HT1080 (cell line): ENCODE measurements at regions not wholly inside any gene's neighbourhood (a gene's known extent, or its start where the extent isn't known, plus 50 kb on each side); places are given as distances from the start of the nearest gene placed in this dataset.
"Not testable (repeated sequence)": the region's sequence is repeated elsewhere in the genome, so short reads cannot be mapped to it uniquely, and the experiment has no call there.

Experiments
- DNase-seq: peaks from one replicate; pipeline ENCODE4 v3.0.0-alpha.2; 2015; ENCODE audit warnings: low read depth

DNA sequence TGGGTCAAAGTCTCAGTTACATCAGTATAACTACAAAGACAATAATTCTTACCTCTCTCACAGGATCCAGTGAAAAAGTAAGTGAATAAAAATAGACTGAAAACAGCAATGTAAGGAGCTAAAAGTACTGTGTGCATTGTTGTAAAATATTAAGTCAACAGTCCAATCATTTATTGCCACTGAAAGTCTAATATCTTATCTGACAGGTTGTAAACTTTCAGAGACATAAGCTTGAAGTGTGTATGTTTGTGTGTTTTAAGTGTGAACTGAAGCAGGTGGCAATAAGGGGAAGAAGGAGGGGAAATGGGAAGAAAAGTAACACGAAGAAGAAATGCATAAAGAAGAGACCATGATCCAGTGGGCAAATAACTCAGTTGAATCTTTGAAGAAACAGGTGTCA lies 229.7 kb upstream of the TAS2R1 start:
- DNase-seq: no peak

DNA sequence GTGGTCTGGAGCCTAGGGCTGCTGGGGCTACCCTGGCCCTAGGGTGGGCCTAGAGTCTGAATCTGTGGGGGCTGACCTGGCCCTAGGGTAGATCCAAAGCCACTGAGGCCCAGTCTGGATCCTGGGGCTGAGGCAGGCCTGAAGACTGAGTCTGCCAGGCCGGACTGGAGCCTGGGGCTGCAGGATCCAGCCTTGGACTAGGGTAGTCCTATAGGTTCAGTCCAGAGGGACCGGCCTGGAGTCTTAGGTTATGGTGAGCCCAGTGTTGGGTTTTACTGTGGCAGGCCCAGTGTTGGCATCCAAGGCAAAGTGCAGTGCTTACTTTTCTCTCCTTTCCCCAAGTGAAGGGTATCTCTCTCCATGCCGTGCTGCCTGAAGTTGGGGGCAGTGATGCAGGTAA lies 227.9 kb upstream of the TAS2R1 start:
- no peak for DNase-seq

DNA sequence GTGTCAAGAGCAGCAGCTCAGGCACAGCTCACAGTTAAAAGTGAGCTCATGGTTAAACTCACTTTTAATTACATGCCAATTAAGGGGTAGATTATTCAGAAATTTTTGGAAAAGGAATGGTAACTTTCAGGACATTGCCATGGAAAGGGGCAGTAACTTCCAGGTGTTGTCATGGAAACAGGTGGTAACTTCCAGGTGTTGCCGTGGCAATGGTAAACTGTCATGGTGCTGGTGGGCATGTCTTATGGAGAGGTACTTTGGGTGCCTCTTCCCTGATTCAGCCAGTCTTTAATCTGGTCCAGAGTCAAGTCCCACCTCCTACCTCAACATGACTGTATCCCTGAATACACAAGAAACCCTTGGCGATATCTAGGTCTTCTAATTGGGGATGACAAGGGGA lies 223.2 kb upstream of the TAS2R1 start:
- no peak for DNase-seq

DNA sequence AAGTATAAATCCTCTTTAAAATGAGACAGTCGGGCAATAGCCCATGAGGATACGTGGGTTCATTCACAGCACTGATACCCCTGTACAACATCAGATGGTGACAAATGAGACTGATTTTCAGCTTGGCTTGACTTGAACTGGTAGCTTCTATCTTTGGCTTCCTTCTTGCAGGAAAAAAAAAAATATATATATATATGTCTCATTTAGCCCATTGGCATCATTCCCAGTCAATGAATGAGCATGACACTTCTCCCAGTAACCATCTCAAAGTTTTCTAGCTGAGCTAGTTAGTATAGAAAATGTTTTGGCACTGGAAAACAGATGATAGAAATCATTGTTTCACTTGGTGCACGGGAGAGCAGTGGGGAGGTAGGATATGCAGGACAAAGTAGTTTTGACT lies 222.5 kb upstream of the TAS2R1 start:
- DNase-seq: no peak

DNA sequence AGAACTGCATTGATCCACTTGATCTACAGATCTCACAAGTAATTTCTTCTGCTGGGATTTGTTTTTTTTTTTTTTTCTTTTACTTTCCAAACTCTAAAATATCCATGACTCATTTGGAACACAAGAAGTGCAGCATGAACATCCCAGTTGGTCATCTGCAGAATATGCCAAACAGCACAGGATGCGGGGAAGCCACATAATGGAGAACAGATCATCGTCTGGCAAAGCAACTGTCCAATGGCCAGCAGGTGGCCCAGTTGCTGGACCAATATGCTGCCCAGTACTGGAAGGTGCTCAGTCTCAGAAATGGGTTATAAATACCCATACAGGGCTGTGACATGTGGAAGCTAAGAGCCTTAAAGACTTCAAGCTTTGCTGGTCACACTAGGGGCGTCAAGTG lies 221.3 kb upstream of the TAS2R1 start:
- DNase-seq: peak; percentile 91

DNA sequence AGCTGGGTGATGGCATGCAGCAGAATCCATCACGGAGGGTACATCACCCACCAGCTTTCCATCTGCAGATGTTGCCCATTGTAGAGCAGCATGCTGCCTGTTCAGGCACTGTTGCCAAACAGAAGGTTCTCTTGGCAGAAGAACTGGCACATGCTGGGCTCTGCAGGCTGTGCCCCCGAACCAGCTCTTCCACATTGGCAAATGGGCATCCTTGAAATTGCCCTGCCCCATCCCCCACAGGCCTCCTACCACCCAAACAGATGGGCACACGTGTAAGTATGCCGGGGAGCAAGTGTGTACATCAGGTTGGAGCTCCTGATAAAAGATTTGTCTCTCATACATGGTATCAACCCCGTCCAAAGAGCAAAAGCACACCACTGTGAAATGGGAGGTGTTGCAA lies 220.3 kb upstream of the TAS2R1 start:
- no peak for DNase-seq

DNA sequence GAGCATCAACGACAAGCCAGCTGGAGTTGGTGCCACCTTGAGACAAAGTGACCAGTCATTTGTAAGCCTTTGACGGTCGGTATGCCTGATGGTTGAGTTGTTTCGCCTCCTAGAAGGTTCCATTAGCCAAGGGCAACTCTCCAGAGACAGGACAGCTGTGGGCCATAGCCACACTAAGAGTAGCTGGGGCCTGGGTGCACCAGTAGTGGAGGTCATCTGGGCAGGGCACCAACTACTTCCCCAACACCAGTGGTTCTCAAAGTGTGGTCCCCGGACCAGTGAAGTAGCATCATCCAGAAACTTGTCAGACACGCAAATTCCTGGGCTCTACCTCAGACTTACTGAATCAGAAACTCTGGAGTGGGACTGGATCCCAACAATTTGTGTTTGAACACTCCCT lies 217.5 kb upstream of the TAS2R1 start:
- DNase-seq: no peak

DNA sequence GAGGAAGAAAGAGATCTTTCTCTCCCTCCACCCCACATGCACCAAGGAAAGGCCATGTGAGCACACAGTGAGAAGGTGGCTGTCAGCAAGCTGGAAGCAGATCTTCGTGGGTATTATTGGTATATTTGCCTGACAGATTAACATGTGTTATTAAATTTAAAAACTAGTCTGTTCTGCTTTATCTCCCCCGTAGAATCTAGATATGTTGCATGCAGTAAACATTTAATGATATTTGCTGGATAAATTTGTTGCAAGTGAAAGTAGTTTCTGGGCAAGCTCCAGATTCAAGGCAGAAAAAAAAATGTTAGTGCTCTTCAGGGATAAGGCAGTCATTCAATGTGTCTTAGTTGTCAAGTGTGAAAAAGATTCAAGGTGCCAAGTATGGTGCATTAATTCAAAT lies 215.0 kb upstream of the TAS2R1 start:
- no peak for DNase-seq

DNA sequence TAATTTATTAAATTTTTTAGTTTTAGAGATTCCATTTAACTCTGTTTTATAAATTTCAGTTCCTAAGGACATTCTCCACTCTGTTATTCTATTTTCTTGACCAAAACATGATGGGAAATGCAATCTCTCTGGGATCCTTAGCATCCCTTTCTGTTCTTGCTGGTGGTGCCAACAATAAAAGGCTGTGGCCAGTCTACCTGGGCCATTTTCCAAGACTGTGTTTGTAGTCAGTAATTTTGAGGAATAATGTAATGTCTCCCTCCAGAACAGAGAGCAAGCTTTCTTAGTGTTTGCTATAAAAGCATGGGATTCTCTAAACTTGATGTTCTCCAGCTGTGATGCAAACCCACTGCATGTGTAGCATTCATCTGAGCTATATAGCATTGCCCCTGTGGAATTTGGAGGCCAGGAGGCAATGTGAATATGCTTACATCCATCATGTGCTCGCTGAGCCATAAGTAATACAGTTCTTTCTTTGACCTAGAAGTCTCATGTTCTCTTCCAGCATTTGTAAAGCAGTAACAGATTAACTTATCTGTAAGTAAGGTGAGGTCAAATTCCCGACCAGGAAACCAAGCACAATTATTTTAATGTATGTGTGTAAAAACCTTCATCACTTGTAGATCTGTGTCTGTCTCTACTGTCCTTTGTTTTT lies 211.5 kb upstream of the TAS2R1 start:
- no peak for DNase-seq

DNA sequence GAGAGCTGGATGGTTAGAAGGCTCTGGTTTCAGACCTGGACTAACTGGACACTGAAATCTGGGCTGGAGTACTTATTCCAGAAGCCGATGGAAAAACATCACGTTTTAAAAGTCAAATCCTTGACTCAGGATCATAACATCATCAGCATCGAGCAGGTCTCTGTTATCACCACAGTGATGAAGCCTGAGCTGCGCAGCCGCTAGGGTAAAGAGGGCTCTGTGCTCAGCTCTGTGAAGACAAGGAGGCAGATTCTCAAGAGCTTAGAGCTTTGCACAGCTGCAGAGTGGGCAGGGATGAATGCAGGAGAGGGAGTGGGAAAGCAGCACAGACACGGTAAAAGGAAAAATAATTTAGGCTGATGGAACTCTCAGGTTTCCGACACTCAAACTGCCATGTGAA lies 208.8 kb upstream of the TAS2R1 start:
- no peak for DNase-seq

DNA sequence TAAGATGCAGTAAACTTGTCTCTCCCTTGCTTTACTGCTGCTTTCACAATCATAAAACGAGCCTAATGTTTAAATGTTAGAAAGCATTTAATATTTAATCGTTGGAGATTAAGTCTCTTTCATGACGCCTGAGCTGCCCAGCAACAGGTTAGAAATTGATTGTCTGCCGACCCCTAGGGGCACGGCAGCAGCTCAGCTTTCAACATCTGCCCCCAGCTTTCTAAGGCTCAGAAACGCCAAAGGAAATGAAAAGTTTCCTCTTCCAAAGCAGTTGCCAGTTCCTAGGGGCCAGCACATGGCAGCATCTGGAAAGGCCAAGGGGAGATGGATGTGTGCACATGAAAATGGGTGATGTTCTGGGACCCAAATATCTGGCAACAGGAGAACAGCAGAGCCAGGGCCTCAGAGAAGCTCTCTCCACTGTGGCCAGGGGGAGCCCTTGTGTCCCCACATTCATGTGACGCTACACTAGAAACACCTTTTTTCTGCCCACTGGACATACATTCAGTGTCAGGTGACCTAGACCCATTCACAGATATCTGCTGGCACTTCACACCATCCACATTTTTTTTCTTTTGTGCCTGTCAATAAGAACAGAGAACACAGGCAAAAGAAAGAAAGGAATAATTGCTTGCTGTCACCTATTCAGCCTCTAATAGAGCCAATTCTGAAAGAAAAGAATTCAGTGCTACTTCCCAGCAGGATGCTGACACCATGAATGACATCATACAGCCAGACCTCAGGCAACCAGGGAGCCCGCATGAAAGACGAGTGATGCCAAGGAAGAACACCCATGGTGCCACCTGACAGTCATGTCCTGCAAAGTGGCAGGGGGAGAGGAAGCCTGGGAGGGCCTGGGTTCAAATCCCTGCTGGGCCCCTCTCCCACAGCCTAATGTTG lies 205.0 kb upstream of the TAS2R1 start:
- DNase-seq: no peak

DNA sequence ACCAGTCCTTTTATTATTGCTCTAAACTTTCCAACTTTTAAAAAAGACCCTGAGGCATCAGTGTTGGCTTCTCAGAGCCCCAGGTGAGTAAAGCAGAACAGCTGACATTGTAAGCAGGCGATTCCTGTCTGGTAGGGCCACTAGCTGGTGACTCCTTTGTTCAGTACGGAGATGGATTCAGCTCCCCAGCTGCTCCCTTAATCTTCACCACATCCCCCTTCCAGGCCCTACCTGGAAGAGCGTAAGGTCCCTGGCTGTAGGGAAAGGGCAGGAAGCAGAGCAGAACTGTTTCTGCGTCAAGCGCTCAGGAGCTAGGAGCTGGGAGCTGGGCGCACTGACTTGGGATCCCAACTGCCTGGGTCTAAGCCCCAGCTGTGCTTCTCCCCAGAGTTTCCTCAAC lies 203.7 kb upstream of the TAS2R1 start:
- DNase-seq: no peak

DNA sequence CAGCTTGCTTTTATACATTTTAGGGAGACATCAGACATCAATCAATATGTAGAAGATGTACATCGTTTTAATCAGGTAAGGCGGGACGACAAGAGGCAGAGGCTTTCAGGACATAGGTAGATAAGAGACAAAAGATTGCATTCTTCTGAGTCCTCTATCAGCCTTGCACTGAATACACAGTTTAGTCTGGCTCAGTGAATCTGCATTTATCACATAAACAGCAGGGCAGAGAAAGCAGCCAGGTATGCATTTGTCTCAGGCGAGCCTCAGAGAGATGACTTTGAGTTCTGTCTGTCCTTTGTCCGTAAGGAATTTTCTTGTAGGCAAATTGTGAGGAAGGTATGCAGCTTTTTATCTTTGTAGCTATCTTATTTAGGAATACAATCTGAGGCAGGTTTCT lies 202.8 kb upstream of the TAS2R1 start:
- DNase-seq: no peak

DNA sequence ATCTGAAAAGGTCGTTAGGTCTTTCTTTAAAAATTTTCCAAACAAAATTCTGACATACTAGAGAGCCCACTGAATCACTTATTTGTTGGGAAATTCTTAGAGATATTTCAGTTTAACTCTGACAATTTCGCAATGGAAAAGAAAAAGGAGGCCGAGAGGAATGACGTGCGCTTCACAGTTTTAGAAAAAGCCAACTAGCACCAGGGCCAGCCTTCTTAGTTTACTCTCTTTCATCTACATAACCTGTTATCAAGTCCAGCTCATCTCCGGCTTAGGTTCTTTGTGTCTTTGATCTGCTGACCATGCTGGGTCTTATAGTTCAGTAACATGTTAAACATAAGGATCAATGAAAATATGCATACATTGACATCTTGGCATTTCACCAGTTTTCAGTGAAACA lies 201.7 kb upstream of the TAS2R1 start:
- no peak for DNase-seq

DNA sequence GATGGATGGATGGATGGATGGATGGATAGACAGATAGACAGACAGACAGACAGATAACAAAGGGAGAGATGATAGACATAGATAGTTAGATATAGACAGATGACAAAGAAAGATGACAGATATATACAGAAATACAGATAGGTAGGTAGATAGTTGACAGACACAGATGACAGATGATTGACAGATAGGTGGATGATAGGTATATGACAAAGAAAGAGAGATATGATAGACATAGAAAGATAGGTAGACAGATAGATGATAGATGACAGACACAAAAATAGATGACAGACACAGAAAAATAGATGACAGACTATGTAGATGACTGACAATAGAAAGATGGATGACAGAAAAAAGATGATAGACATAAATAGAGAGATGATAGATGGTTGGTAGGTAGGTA lies 200.0 kb upstream of the TAS2R1 start:
- DNase-seq: no peak

DNA sequence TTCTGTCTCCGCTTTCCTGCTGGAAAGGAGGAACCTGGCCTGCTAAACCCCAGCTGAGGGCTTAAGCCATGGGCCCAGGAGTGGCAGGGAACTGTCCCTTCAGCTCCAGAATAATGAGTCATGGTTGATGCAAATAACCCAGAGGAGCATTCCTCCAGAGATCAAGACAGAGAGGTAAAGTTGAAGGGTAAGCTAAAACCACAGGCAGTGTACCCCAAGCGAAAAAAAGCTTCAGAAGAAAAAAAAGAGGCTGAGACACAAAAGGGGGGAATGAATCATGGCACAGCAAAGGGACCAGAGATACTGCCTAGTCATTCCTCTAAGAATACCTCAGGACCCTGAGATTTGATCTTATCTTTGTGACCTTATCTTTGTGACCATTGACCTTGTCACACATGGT lies 199.5 kb upstream of the TAS2R1 start:
- DNase-seq: peak; percentile 42

DNA sequence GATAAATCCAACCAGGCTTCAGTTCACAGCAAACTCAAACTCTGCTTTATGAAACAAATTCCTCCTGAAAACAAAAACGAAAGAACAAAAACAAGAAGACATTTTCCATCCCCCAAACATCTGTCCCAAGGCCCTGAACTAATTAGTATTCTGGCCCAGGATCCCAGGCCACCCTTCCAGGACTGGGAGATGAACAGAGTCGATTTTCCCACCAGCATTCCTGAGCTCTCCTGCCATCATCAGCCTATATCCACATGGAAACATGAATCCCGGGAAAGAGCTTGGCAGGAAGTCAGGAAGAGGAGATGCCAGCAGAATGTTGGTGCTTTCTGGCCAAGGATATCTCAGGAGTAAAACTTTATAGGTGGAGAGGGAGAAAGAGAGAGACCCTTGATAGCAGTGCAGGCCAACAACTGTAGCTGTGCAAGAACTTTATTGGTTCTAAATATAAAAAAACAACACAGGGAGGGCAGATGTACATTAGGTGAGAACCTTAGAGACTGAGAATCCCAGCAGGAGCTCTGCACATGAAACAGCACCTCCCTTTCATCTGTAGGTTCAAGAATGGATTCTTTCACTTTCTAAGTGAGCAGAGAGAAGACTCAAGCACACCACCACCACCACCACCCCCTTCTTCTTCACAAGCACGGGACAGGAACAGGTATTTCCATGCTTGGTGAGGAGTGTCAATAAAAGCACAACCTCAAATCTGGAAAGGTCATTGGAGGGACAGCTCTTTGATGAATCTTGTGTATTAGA lies 190.7 kb upstream of the TAS2R1 start:
- DNase-seq: peak; percentile 42

DNA sequence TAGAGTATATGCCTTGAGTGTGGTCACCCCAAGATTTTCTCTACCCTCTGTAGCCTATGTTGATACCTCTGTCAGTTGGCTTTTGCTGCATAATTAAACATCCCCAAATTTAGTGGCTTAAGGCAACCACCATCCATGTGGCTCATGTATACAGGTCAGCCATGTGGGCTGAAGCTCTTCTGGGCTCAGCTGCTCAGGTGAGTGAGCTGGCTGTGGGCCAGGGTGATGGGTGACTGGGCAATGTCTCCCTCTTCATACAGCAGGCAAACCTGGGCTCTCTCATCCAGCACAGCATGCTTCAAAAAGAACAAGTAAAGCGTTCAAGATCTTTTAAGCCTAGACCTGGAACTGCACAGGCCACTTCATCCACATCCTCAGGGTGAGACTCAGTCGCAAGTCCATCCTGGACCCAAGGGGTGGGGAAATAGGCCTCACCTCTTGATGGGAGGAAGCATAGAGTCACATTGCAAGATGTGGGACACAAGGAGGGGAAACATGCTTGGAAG lies 188.2 kb upstream of the TAS2R1 start:
- DNase-seq: no peak

DNA sequence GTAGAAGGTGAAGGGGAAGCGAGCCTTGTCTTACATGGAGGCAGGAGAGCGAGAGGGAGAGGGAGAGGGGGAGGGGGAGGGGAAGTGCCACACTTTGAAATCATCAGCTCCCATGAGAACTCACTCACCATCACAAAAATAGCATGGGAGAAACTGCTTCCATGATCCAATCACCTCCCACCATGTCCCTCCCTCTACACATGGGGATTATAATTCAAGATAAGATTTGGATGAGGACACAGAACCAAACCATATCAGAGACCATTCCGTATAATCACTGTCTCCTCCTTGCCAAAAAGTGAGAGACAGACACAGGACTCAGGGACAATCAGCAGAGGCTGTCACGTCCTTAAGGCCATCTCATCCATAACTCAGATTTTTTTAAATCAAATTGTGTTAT lies 187.7 kb upstream of the TAS2R1 start:
- DNase-seq: no peak

DNA sequence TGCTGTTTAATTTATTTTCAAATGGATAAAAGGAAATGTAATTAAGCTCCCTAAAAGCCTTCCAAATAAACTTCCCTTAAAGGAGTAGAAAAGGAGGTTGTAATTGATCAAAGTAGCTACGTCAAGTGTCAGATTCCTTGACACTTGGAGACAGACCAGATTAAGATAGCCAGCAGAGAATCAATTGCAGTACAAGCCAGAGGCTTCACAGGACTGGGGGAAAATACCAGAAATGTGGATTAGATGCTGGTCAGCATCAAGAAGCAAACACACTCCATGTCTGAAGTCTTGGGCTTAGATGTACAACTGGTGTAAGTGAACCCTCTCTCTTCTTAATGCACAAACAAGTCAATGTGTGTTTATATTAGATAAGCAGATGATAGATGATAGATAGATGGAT lies 184.9 kb upstream of the TAS2R1 start:
- DNase-seq: no peak

DNA sequence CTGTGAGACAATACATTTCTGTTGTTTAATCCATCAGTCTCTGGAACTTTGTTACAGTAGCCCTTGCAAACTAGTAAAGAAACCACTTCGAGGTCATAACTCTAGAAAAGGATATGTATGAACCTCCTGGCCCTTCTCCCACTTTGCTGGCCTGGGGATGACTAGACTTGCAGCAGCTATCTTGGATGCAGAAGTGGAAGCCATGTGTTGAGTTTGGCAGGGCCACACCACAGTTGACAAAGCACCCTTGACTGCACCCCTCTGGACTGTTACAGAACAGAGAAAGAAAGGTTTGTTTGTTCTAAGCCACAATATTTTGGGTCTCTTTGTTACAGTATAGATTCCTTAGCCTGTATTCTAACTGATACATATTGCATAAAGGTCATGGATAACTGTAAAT lies 183.2 kb upstream of the TAS2R1 start:
- no peak for DNase-seq

DNA sequence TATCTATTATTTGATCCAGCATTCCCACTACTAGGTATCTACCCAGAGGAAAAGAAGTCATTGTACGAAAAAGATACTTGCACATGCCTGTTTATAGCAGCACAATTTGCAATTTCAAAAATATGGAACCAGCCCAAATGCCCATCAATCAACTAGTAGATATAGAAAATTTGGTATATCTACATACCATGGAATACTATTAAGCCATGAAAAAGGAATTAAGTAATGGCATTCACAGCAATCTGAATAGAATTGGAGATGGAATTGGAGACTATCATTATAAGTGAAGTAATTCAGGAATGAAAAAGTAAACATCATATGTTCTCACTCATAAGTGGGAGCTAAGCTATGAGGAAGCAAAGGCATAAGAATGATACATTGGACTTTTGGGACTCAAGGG lies 177.2 kb upstream of the TAS2R1 start:
- DNase-seq: not testable (repeated sequence)
